GM18502 (cell line): ENCODE measurements at regions not wholly inside any gene's neighbourhood (a gene's known extent, or its start where the extent isn't known, plus 50 kb on each side); places are given as distances from the start of the nearest gene placed in this dataset.

Experiments
- ATAC-seq: cut with Tn5 transposase; IDR thresholded peaks from one replicate; pipeline ENCODE4 v1.9.1; 2021; ENCODE audit warnings: mild to moderate bottlenecking; ENCODE audit not compliant: unreplicated experiment, poor library complexity

DNA sequence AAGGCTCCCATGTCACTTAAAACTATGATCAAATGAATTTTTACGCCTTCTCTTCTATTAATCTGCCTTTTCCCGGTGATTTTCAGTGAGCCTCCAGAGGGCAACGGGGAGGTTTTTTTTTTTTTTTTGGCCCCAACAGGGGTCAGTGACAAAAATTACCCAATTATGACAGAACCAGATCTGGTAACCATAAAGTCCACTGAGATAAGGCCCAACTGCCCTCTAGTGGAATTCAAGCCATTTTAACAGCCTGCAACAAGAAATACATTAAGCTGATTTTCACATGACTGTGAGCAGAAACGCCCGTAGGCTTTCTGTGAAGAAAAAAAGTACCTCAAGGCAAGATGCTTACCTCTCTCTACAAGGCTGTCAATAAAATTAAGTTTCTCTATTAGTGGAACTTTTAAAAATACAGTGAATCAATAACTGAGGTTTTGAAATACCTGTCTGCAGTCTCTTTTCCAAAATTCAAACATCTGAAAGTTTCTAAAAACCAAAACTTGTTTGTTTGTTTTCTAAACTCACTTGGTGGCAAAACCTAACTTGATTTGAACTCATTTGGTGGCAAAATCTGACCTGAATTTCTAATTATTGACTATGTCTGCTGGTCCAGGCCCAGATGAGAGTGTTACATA lies 49.7 kb upstream of the FST start:
- no peak for ATAC-seq
